ENCODE measurements at regions not wholly inside any gene's neighbourhood (a gene's known extent, or its start where the extent isn't known, plus 50 kb on each side); places are given as distances from the start of the nearest gene placed in this dataset. TPM values are rescaled to one million over a fixed set of nuclear protein-coding genes. Genes with fewer than 3 reads are reported as not detected.

- Histone ChIP-seq H3K4me3 (no peak overlapping the region), H3K4me1 (ENCODE audit: insufficient read depth) (peaks cover 5% of the 10 kb centered on the region), H3K36me3 (no peaks in the 10 kb centered on the region), H3K27ac (no peak overlapping the region), H3K9me3 (no peaks in the 10 kb centered on the region), H3K27me3 (no peaks in the 10 kb centered on the region)
- 20 to 36% (median 34%) methylated on average over 2 of the region's 2 CpGs for WGBS, 3 donors
- intact Hi-C loops (cut with DNase I), result no loop called here
- DNase-seq, result no peak
- no peak for TF ChIP-seq CTCF (IDR thresholded peaks at IDR 0.05)
- TF ChIP-seq EP300 (IDR thresholded peaks at IDR 0.05), result no peak
- TF ChIP-seq POLR2A (IDR thresholded peaks at IDR 0.05), result no peak
Measured at GRCh38 chr2:173855661-173856060, 109.5 kb downstream of the SP3 start.

Small RNA genes in the stretch of these regions (small RNA-seq; reads per million reads assigned to genes)
- not detected for gene AC013410.2

Data from ovary (tissue), 7 donors.